ENCODE measurements at regions not wholly inside any gene's neighbourhood (a gene's known extent, or its start where the extent isn't known, plus 50 kb on each side); places are given as distances from the start of the nearest gene placed in this dataset.

- H3K18ac ChIP-seq (ENCODE audit: low read depth in 1 of 2, low read length in 2 of 2), result no peak overlapping the region
- no peak overlapping the region for H3K4me2 ChIP-seq (ENCODE audit: low read length, poor library complexity, severe bottlenecking)
- no peak overlapping the region for H3K27ac ChIP-seq (ENCODE audit: low read length, poor library complexity, severe bottlenecking)
- no peaks in the 10 kb centered on the region for H3K36me3 ChIP-seq (ENCODE audit: control insufficient read depth in 1 of 2, insufficient read depth in 2 of 2, low read depth in 1 of 2, low read length in 2 of 2)
- no peak overlapping the region for H4K91ac ChIP-seq (ENCODE audit: low read length)
- H2BK12ac ChIP-seq (ENCODE audit: low read length in 2 of 2), result no peak overlapping the region
- H3K9ac ChIP-seq (ENCODE audit: low read length), result no peak overlapping the region
- no peak overlapping the region for H3K23ac ChIP-seq (ENCODE audit: low read length in 2 of 2)
- no peak overlapping the region for H2BK15ac ChIP-seq (ENCODE audit: low read depth, poor library complexity, severe bottlenecking)
- no peak overlapping the region for H3K4ac ChIP-seq (ENCODE audit: low read depth in 1 of 2, low read length in 2 of 2)
- no peak overlapping the region for H2AFZ ChIP-seq (ENCODE audit: low read depth, low read length)
- H3K9me3 ChIP-seq (ENCODE audit: control insufficient read depth, low read length), result no peaks in the 10 kb centered on the region
- no peak overlapping the region for H4K8ac ChIP-seq (ENCODE audit: low read length)
- no peak overlapping the region for H2BK120ac ChIP-seq (ENCODE audit: low read depth, low read length)
- H3K79me1 ChIP-seq (replicated peaks; ENCODE audit: low read length, poor library complexity, severe bottlenecking), result no peaks in the 10 kb centered on the region
- H3K4me3 ChIP-seq (ENCODE audit: insufficient read depth in 1 of 2, low read depth in 1 of 2, low read length in 2 of 2), result no peak overlapping the region
- H2AK5ac ChIP-seq (ENCODE audit: low read length, severe bottlenecking), result no peak overlapping the region
- 79% methylated on average over 2 of the region's 2 CpGs for WGBS
- H3K14ac ChIP-seq (ENCODE audit: low read length in 2 of 2), result no peak overlapping the region
- H2BK5ac ChIP-seq (ENCODE audit: low read depth, low read length, poor library complexity, severe bottlenecking), result no peak overlapping the region
- H3K4me1 ChIP-seq (ENCODE audit: control insufficient read depth, insufficient read depth, low read depth, low read length), result no peaks in the 10 kb centered on the region
- no peaks in the 10 kb centered on the region for H3K27me3 ChIP-seq (ENCODE audit: control insufficient read depth in 1 of 2, insufficient read depth in 1 of 2, low read length in 2 of 2)
- no peak for DNase-seq
These were observed 715.6 kb downstream of the QKI start for GRCh38 chr6:164130151-164130550.

GRCh38 chr6:164129218-164129617 is 714.7 kb downstream of the QKI start:
- H3K9me3 ChIP-seq (ENCODE audit: control insufficient read depth, low read length), result no peaks in the 10 kb centered on the region
- H3K4me2 ChIP-seq (ENCODE audit: low read length, poor library complexity, severe bottlenecking), result no peak overlapping the region
- H2AK5ac ChIP-seq (ENCODE audit: low read length, severe bottlenecking), result no peak overlapping the region
- H3K79me1 ChIP-seq (replicated peaks; ENCODE audit: low read length, poor library complexity, severe bottlenecking), result no peaks in the 10 kb centered on the region
- WGBS, result 76% methylated on average over 4 of the region's 5 CpGs
- H2BK15ac ChIP-seq (ENCODE audit: low read depth, poor library complexity, severe bottlenecking), result peak overlapping the region; percentile 46
- H2AFZ ChIP-seq (ENCODE audit: low read depth, low read length), result no peak overlapping the region
- H2BK120ac ChIP-seq (ENCODE audit: low read depth, low read length), result no peak overlapping the region
- H3K27me3 ChIP-seq (ENCODE audit: control insufficient read depth in 1 of 2, insufficient read depth in 1 of 2, low read length in 2 of 2), result no peaks in the 10 kb centered on the region
- DNase-seq, result no peak
- H3K4me3 ChIP-seq (ENCODE audit: insufficient read depth in 1 of 2, low read depth in 1 of 2, low read length in 2 of 2), result no peak overlapping the region
- H3K4me1 ChIP-seq (ENCODE audit: control insufficient read depth, insufficient read depth, low read depth, low read length), result no peaks in the 10 kb centered on the region
- no peak overlapping the region for H2BK5ac ChIP-seq (ENCODE audit: low read depth, low read length, poor library complexity, severe bottlenecking)
- H3K4ac ChIP-seq (ENCODE audit: low read depth in 1 of 2, low read length in 2 of 2), result no peak overlapping the region
- no peak overlapping the region for H3K23ac ChIP-seq (ENCODE audit: low read length in 2 of 2)
- H3K14ac ChIP-seq (ENCODE audit: low read length in 2 of 2), result no peak overlapping the region
- H3K27ac ChIP-seq (ENCODE audit: low read length, poor library complexity, severe bottlenecking), result no peak overlapping the region
- H3K9ac ChIP-seq (ENCODE audit: low read length), result no peak overlapping the region
- H2BK12ac ChIP-seq (ENCODE audit: low read length in 2 of 2), result no peak overlapping the region
- H4K8ac ChIP-seq (ENCODE audit: low read length), result no peak overlapping the region
- no peak overlapping the region for H4K91ac ChIP-seq (ENCODE audit: low read length)
- no peaks in the 10 kb centered on the region for H3K36me3 ChIP-seq (ENCODE audit: control insufficient read depth in 1 of 2, insufficient read depth in 2 of 2, low read depth in 1 of 2, low read length in 2 of 2)
- no peak overlapping the region for H3K18ac ChIP-seq (ENCODE audit: low read depth in 1 of 2, low read length in 2 of 2)

GRCh38 chr6:164128101-164128500 is 713.6 kb downstream of the QKI start:
- no peak for DNase-seq
- 88% methylated on average over 2 of the region's 2 CpGs for WGBS
- no peaks in the 10 kb centered on the region for H3K79me1 ChIP-seq (replicated peaks; ENCODE audit: low read length, poor library complexity, severe bottlenecking)
- H3K9me3 ChIP-seq (ENCODE audit: control insufficient read depth, low read length), result no peaks in the 10 kb centered on the region
- H3K18ac ChIP-seq (ENCODE audit: low read depth in 1 of 2, low read length in 2 of 2), result no peak overlapping the region
- no peak overlapping the region for H3K4me2 ChIP-seq (ENCODE audit: low read length, poor library complexity, severe bottlenecking)
- no peaks in the 10 kb centered on the region for H3K36me3 ChIP-seq (ENCODE audit: control insufficient read depth in 1 of 2, insufficient read depth in 2 of 2, low read depth in 1 of 2, low read length in 2 of 2)
- no peak overlapping the region for H2AK5ac ChIP-seq (ENCODE audit: low read length, severe bottlenecking)
- H3K9ac ChIP-seq (ENCODE audit: low read length), result no peak overlapping the region
- no peak overlapping the region for H3K27ac ChIP-seq (ENCODE audit: low read length, poor library complexity, severe bottlenecking)
- no peaks in the 10 kb centered on the region for H3K4me1 ChIP-seq (ENCODE audit: control insufficient read depth, insufficient read depth, low read depth, low read length)
- H2BK15ac ChIP-seq (ENCODE audit: low read depth, poor library complexity, severe bottlenecking), result no peak overlapping the region
- H2BK5ac ChIP-seq (ENCODE audit: low read depth, low read length, poor library complexity, severe bottlenecking), result no peak overlapping the region
- H2BK12ac ChIP-seq (ENCODE audit: low read length in 2 of 2), result no peak overlapping the region
- H4K91ac ChIP-seq (ENCODE audit: low read length), result no peak overlapping the region
- H3K14ac ChIP-seq (ENCODE audit: low read length in 2 of 2), result no peak overlapping the region
- no peak overlapping the region for H4K8ac ChIP-seq (ENCODE audit: low read length)
- no peak overlapping the region for H2BK120ac ChIP-seq (ENCODE audit: low read depth, low read length)
- no peak overlapping the region for H3K23ac ChIP-seq (ENCODE audit: low read length in 2 of 2)
- no peak overlapping the region for H3K4me3 ChIP-seq (ENCODE audit: insufficient read depth in 1 of 2, low read depth in 1 of 2, low read length in 2 of 2)
- H2AFZ ChIP-seq (ENCODE audit: low read depth, low read length), result no peak overlapping the region
- no peaks in the 10 kb centered on the region for H3K27me3 ChIP-seq (ENCODE audit: control insufficient read depth in 1 of 2, insufficient read depth in 1 of 2, low read length in 2 of 2)
- H3K4ac ChIP-seq (ENCODE audit: low read depth in 1 of 2, low read length in 2 of 2), result no peak overlapping the region

GRCh38 chr6:164124986-164125385 is 710.5 kb downstream of the QKI start:
- H3K79me1 ChIP-seq (replicated peaks; ENCODE audit: low read length, poor library complexity, severe bottlenecking), result no peaks in the 10 kb centered on the region
- no peak overlapping the region for H3K4ac ChIP-seq (ENCODE audit: low read depth in 1 of 2, low read length in 2 of 2)
- H3K14ac ChIP-seq (ENCODE audit: low read length in 2 of 2), result no peak overlapping the region
- no peak overlapping the region for H3K27ac ChIP-seq (ENCODE audit: low read length, poor library complexity, severe bottlenecking)
- H3K27me3 ChIP-seq (ENCODE audit: control insufficient read depth in 1 of 2, insufficient read depth in 1 of 2, low read length in 2 of 2), result no peaks in the 10 kb centered on the region
- DNase-seq, result peak; percentile 18
- no peak overlapping the region for H2AFZ ChIP-seq (ENCODE audit: low read depth, low read length)
- H3K4me2 ChIP-seq (ENCODE audit: low read length, poor library complexity, severe bottlenecking), result no peak overlapping the region
- no peak overlapping the region for H3K9ac ChIP-seq (ENCODE audit: low read length)
- WGBS, result 30% methylated on average over 3 of the region's 5 CpGs
- H3K4me3 ChIP-seq (ENCODE audit: insufficient read depth in 1 of 2, low read depth in 1 of 2, low read length in 2 of 2), result no peak overlapping the region
- H3K36me3 ChIP-seq (ENCODE audit: control insufficient read depth in 1 of 2, insufficient read depth in 2 of 2, low read depth in 1 of 2, low read length in 2 of 2), result no peaks in the 10 kb centered on the region
- no peak overlapping the region for H2AK5ac ChIP-seq (ENCODE audit: low read length, severe bottlenecking)
- no peaks in the 10 kb centered on the region for H3K9me3 ChIP-seq (ENCODE audit: control insufficient read depth, low read length)
- no peak overlapping the region for H3K18ac ChIP-seq (ENCODE audit: low read depth in 1 of 2, low read length in 2 of 2)
- no peak overlapping the region for H2BK120ac ChIP-seq (ENCODE audit: low read depth, low read length)
- no peak overlapping the region for H2BK15ac ChIP-seq (ENCODE audit: low read depth, poor library complexity, severe bottlenecking)
- H4K8ac ChIP-seq (ENCODE audit: low read length), result no peak overlapping the region
- no peak overlapping the region for H2BK12ac ChIP-seq (ENCODE audit: low read length in 2 of 2)
- no peak overlapping the region for H3K23ac ChIP-seq (ENCODE audit: low read length in 2 of 2)
- no peaks in the 10 kb centered on the region for H3K4me1 ChIP-seq (ENCODE audit: control insufficient read depth, insufficient read depth, low read depth, low read length)
- H4K91ac ChIP-seq (ENCODE audit: low read length), result no peak overlapping the region
- H2BK5ac ChIP-seq (ENCODE audit: low read depth, low read length, poor library complexity, severe bottlenecking), result no peak overlapping the region
